Inflammatory macrophage (primary cell): ENCODE measurements at regions not wholly inside any gene's neighbourhood (a gene's known extent, or its start where the extent isn't known, plus 50 kb on each side); places are given as distances from the start of the nearest gene placed in this dataset.
"Not testable (repeated sequence)": the region's sequence is repeated elsewhere in the genome, so short reads cannot be mapped to it uniquely, and the experiment has no call there.

Experiments
- DNase-seq, 2 donors: peaks; one replicate each; pipeline ENCODE4 v3.0.0-alpha.2; 2020 to 2022

- DNase-seq = no peak
These were observed 228.9 kb downstream of the RNF144A start for GRCh38 chr2:7146151-7146550.

DNA sequence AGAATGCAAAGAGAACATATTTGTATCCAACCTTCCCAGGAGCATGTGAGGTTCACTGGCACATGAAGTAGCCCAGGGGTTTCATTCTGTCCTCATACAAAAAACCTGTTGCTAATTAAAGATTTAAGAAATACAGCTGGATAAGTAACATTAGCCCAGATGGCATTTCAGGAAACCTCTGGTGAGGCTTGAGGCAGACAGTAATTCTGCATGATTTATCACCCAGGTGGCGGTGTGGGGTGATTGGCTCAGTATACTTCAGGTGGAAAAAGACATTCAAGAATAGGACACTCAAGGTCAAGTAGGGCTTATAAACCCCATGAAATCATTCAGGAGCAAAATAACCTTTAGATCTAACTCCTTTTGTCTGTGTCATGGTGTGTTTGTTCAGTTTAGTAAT, 237.4 kb downstream of the RNF144A start:
- DNase-seq = no peak

DNA sequence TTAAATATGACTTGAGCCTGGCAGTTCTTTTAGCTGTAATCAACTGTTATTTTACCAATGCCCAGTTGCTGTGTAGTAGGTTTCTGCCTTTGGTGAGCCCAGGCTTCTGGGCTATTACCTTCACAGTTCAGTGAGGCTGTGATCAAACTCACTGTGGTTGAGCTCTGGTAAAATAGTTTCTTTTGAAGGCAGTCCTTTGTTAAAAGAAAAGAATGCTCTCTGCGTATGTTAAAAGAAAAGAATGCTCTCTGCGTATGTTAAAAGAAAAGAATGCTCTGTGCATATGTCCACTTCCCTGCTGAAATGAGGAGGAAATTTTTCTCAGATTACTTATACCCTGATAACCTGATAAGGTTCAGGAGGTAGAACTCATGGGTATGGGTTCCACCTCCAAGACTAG, 244.3 kb downstream of the RNF144A start:
- DNase-seq = no peak

- no peak for DNase-seq
These were observed 248.5 kb downstream of the RNF144A start for GRCh38 chr2:7165736-7166135.

GRCh38 chr2:7167801-7168411, 250.7 kb downstream of the RNF144A start:
- DNase-seq = no peak

DNA sequence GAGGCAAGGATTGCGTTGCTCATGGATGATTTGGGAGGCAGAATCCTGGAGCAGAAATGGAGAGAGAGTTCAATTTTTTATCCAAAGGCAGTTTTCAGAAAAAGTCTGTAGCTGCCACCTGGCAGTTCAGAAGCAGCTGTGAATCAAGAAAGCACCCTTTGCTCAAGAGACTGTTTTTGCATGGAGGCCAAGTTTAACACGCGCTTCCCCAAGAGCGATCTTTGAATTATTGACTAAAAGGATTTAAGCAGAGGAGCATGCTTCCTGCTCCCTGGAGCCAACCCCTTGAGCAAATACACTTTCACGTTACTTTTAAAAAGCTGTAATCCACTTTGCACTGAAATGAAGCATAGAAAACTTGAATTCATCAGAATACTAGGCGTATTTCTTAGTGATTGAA, 252.4 kb downstream of the RNF144A start:
- DNase-seq = no peak

- DNase-seq = not testable (repeated sequence)
These were observed 261.8 kb downstream of the RNF144A start for GRCh38 chr2:7178996-7179395.

- no peak for DNase-seq
These were observed 263.6 kb downstream of the RNF144A start for GRCh38 chr2:7180638-7181370.

GRCh38 chr2:7182525-7182924, 265.3 kb downstream of the RNF144A start:
- DNase-seq = no peak

DNA sequence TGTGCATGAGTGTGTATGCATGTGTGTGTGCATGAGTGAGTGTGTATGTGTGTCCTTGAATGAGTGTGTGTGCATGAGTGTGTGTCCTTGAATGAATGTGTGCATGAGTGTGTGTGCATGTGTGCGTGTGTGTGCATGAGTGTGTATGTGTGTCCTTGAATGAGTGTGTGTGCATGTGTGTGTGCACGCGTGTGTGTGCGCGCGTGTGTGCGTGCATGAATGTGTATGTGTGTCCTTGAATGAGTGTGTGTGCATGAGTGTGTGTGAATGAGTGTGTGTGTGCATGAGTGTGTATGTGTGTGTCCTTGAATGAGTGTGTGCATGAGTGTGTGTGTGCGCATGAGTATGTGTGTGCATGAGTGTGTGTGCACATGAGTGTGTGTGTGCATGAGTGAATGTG, 271.9 kb downstream of the RNF144A start:
- DNase-seq = no peak

DNA sequence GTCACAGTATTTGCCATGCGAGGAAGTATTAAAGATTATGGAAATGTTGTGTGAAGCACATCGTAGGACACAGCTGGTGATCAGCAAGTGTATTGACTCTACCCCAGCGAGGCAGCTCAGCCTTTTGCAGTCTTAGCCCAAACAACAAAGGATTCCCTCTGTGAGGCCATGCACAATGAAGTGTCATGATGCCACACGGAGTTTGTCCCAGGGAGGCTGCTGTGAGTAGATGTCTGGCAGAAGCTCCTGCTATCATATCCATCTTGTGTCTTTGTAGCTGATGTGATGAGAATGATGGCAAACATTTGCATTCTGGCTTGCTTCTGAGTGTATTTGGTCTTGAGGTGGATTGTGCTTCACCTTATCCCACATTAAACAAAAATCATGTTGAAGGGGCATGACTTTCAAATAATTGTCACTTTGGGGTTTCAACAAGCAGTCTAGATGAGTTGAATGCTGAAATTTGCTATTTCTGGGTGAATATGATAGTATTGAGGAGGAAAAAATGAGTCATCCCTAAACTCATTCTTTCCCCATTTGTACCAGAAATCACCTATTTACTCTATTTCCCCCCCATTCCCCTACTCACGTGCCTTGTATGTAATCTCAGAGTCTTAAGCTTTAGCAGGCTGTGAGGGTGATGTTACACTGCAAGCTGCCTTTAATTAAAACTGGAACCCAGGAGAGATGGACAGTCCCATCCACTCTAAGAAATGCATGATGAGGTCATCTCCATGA, 273.5 kb downstream of the RNF144A start:
- no peak for DNase-seq

DNA sequence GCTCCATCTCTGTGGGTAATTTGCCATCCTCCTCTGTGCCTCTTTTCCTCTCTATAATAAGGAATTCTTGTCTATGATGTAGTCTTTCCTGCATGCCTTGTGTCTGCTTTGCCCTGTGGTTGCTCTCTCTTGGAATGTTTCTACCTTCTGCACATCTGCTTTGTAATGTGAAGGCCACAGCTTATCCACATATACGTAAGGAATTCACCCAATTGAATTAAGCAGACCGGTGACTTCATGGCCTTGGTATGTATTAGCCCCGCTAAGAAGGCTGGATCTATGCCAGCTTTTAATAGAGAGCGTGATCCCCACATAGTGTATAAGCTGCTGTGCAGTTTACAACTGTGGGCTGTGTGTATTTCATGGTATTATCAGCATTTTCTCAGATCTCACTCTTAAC, 274.7 kb downstream of the RNF144A start:
- DNase-seq = no peak

DNA sequence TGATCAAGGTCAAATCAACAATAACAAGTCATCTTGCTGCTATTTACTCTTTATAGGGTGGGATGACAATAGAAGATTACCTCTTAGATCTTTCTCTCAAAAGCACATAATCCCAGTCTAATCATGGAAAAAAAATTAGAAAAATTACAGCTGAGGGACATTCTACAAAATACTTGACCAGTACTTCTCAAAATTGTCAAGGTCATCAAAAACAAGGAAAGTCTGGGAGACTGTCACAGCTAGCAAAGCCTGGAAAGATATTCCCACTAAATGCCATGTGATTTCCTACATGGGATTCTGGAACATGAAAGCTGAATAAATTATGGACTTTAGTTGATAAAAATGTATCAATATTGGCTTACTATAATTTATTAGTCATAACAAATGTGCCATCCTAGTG, 276.2 kb downstream of the RNF144A start:
- no peak for DNase-seq

GRCh38 chr2:7194950-7195349, 277.7 kb downstream of the RNF144A start:
- DNase-seq = no peak

DNA sequence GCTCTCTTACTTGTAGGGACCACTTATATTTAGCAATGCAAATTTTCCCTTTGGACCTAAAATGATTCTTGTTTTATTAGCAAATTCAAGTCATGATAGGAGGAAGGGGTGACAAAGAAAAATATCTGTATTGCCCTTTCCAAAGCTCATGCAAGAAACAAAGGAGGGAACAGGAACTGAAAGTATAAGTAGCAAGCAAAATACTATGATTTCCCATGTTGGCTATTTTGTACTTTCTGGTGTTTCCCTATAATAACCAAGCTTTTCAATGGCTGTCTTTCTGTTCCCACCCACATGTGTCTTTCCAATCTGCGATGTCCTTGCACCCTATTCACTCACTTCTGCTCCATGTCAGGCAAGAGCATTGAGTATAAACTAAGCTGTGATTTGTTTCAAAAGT, 279.7 kb downstream of the RNF144A start:
- DNase-seq = peak; percentile 8 to 33

- DNase-seq = no peak
These were observed 284.6 kb downstream of the RNF144A start for GRCh38 chr2:7201851-7202250.

DNA sequence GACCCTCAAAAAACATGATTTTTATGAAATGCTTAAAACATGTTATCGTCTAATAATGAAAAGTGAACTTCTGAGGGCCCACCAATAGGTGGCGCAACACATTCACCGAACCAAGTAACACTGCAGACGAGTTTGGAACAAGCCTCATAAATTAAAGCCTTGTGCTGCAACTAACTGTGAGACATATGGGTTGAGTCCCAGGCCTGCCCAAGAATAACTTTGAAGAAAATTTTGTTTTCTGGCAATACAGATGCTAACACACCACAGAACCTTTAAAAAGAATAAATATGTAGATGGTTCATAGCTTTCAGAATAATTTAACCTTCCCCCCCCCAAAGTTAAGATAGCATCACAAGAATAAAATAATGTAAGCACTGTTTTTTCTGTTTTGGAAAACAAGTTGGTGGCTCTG, 285.9 kb downstream of the RNF144A start:
- peak; percentile 73 to 79 for DNase-seq

DNA sequence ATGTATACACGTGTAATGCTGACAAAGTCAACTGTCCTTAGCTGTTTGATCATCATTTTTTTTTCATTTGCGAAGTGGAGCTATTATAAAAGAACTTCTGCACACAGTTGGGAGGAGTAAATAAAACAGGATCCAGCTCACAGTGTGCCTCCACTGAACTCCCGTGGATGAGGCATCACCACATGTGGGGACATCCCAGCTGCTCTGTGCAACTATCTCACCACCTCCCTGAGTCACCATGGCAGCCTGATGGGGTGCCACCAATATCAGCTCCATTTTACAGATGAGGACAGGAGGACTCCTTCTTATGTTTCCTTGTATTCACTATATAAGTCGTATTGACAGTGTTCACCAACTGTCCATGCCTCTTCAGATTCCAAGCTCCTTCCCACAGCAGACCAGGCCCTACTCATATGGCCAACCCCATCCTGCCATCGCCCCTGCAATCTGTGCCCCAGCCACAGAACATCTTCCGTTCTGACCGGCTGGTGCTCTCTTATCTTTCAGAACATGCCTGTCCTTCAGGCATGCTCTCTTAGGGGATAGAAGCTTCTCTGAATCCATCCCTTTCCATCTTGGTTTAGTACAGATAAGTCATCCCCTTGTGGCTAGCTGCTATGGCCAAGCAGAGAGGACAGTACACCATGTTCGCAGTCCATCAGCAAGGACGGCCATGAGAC, 288.1 kb downstream of the RNF144A start:
- DNase-seq = peak; percentile 6 to 35

GRCh38 chr2:7206111-7206810, 289.0 kb downstream of the RNF144A start:
- peak; percentile 57 to 70 for DNase-seq

GRCh38 chr2:7207631-7208030, 290.4 kb downstream of the RNF144A start:
- no peak for DNase-seq

- DNase-seq = no peak
These were observed 292.7 kb downstream of the RNF144A start for GRCh38 chr2:7209757-7210555.

DNA sequence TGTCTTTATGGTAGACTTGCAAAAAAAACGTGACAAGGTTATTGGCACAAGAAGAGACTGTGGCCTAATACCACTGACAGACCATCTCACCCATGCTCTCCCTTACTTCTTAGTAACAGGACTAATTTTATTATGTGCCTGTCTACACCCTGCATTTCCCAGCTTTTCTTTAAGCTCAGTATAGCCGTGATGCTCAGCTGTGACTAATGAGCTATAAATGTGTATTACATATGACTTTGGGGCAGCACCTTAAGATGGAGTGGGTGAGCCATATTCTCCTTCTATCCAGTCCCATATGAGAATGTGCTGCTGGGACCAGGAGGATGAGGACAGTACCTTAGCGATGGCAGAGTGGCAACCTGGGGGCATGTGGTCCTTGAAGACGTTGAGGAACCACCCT, 293.5 kb downstream of the RNF144A start:
- no peak for DNase-seq
